GM18909 (cell line): ENCODE measurements at regions not wholly inside any gene's neighbourhood (a gene's known extent, or its start where the extent isn't known, plus 50 kb on each side); places are given as distances from the start of the nearest gene placed in this dataset.
"Not testable (repeated sequence)": the region's sequence is repeated elsewhere in the genome, so short reads cannot be mapped to it uniquely, and the experiment has no call there.

Source experiments
- ATAC-seq: cut with Tn5 transposase; IDR thresholded peaks from one replicate; pipeline ENCODE4 v1.9.1; 2021; ENCODE audit warnings: mild to moderate bottlenecking; ENCODE audit not compliant: unreplicated experiment, poor library complexity

GRCh38 chr4:16450724-16451123 is 224.5 kb upstream of the TAPT1 start:
- no peak for ATAC-seq

GRCh38 chr4:16450031-16450430 is 223.8 kb upstream of the TAPT1 start:
- no peak for ATAC-seq

- ATAC-seq, result no peak
These were observed 223.1 kb upstream of the TAPT1 start for GRCh38 chr4:16449406-16449805.

GRCh38 chr4:16448241-16448840 is 222.1 kb upstream of the TAPT1 start:
- no peak for ATAC-seq

GRCh38 chr4:16443504-16444088 is 217.3 kb upstream of the TAPT1 start:
- ATAC-seq, result peak; percentile 85

- ATAC-seq, result no peak
These were observed 216.0 kb upstream of the TAPT1 start for GRCh38 chr4:16442296-16442695.

- ATAC-seq, result no peak
These were observed 213.5 kb upstream of the TAPT1 start for GRCh38 chr4:16439768-16440167.

GRCh38 chr4:16438986-16439385 is 212.7 kb upstream of the TAPT1 start:
- ATAC-seq, result no peak

- no peak for ATAC-seq
These were observed 211.6 kb upstream of the TAPT1 start for GRCh38 chr4:16437836-16438235.

- ATAC-seq, result no peak
These were observed 205.6 kb upstream of the TAPT1 start for GRCh38 chr4:16431866-16432265.

GRCh38 chr4:16418814-16419213 is 192.5 kb upstream of the TAPT1 start:
- no peak for ATAC-seq

- no peak for ATAC-seq
These were observed 190.9 kb upstream of the TAPT1 start for GRCh38 chr4:16417198-16417597.

- no peak for ATAC-seq
These were observed 190.3 kb upstream of the TAPT1 start for GRCh38 chr4:16416601-16417000.

- ATAC-seq, result no peak
These were observed 189.5 kb upstream of the TAPT1 start for GRCh38 chr4:16415751-16416150.

GRCh38 chr4:16413814-16414555 is 187.7 kb upstream of the TAPT1 start:
- no peak for ATAC-seq

- ATAC-seq, result no peak
These were observed 185.3 kb upstream of the TAPT1 start for GRCh38 chr4:16411501-16412085.

- ATAC-seq, result not testable (repeated sequence)
These were observed 166.9 kb upstream of the TAPT1 start for GRCh38 chr4:16393216-16393615.

GRCh38 chr4:16391196-16391595 is 164.9 kb upstream of the TAPT1 start:
- ATAC-seq, result no peak

- no peak for ATAC-seq
These were observed 161.2 kb upstream of the TAPT1 start for GRCh38 chr4:16387448-16387847.

GRCh38 chr4:16386711-16387320 is 160.5 kb upstream of the TAPT1 start:
- no peak for ATAC-seq

- ATAC-seq, result no peak
These were observed 158.3 kb upstream of the TAPT1 start for GRCh38 chr4:16384576-16384975.
